Right lobe of liver (tissue), 4 donors: ENCODE measurements at regions not wholly inside any gene's neighbourhood (a gene's known extent, or its start where the extent isn't known, plus 50 kb on each side); places are given as distances from the start of the nearest gene placed in this dataset.

Experiments used
- POLR2A ChIP-seq: fragments of 450-650 bp; IDR thresholded peaks from one replicate; pipeline ENCODE4 v1.6.1; 2017; ENCODE audit warnings: antibody characterized with exemption, mild to moderate bottlenecking
- TF ChIP-seq, protein P1 (sequence below), 4 donors: fragments of 200-600 bp in 3 of 4; fragments of 450-650 bp in 1 of 4; IDR thresholded peaks; one replicate each; pipeline versions ENCODE4 v1.5.1 to v1.8.0; 2016 to 2022; ENCODE audit warnings: antibody characterized with exemption in 4 of 4, mild to moderate bottlenecking in 2 of 4
- donor health status: DM: no; HTN: no; CAD: no.
- donor health status: DM: no; HTN: no; CAD: no.
- donor health status: DM: no; HTN: yes; CAD: no.

- TF ChIP-seq, protein P1, sequence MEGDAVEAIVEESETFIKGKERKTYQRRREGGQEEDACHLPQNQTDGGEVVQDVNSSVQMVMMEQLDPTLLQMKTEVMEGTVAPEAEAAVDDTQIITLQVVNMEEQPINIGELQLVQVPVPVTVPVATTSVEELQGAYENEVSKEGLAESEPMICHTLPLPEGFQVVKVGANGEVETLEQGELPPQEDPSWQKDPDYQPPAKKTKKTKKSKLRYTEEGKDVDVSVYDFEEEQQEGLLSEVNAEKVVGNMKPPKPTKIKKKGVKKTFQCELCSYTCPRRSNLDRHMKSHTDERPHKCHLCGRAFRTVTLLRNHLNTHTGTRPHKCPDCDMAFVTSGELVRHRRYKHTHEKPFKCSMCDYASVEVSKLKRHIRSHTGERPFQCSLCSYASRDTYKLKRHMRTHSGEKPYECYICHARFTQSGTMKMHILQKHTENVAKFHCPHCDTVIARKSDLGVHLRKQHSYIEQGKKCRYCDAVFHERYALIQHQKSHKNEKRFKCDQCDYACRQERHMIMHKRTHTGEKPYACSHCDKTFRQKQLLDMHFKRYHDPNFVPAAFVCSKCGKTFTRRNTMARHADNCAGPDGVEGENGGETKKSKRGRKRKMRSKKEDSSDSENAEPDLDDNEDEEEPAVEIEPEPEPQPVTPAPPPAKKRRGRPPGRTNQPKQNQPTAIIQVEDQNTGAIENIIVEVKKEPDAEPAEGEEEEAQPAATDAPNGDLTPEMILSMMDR (IDR thresholded peaks at IDR 0.05) = no peak
- no peak for TF ChIP-seq POLR2A
These were observed 291.1 kb upstream of the LYZL1 start for GRCh38 chr10:28997734-28998133.
